GM23338 (cell line): ENCODE measurements at regions not wholly inside any gene's neighbourhood (a gene's known extent, or its start where the extent isn't known, plus 50 kb on each side); places are given as distances from the start of the nearest gene placed in this dataset.

Experiments
- ATAC-seq: fragments of 200-7000 bp; cut with Tn5 transposase; 3 replicates; pipeline ENCODE4 v1.9.1; 2020
- DNase-seq: peaks from one replicate; pipeline ENCODE4 v3.0.0-alpha.2; 2015; ENCODE audit warnings: low spot score
- H2AFZ ChIP-seq: fragments of 200-600 bp; sonication (generic); 2 replicates; pipeline ENCODE4 v1.8.0; 2016; ENCODE audit warnings: antibody characterized with exemption, mild to moderate bottlenecking, moderate library complexity
- H3F3A ChIP-seq: fragments of 200-600 bp; sonication (generic); replicated peaks from 2 replicates; pipeline ENCODE4 v1.8.0; 2017; ENCODE audit warnings: antibody characterized with exemption, mixed run types, low read depth
- H3K27ac ChIP-seq: fragments of 200-600 bp; sonication (generic); 2 replicates; pipeline ENCODE4 v1.6.1; 2016; ENCODE audit warnings: low read depth
- H3K27me3 ChIP-seq: fragments of 200-600 bp; sonication (generic); 2 replicates; pipeline ENCODE4 v1.8.0; 2016; ENCODE audit warnings: mild to moderate bottlenecking, mixed run types, moderate library complexity; ENCODE audit not compliant: insufficient read depth
- H3K36me3 ChIP-seq: fragments of 200-600 bp; sonication (generic); 2 replicates; pipeline ENCODE4 v1.8.0; 2016; ENCODE audit warnings: mild to moderate bottlenecking; ENCODE audit not compliant: insufficient read depth
- H3K4me1 ChIP-seq: fragments of 200-600 bp; sonication (generic); 2 replicates; pipeline ENCODE4 v1.8.0; 2016; ENCODE audit warnings: mild to moderate bottlenecking, moderate library complexity; ENCODE audit not compliant: insufficient read depth
- H3K4me2 ChIP-seq: fragments of 200-600 bp; sonication (generic); 2 replicates; pipeline ENCODE4 v1.7.1; 2017; ENCODE audit warnings: mixed run types
- H3K4me3 ChIP-seq: fragments of 200-600 bp; sonication (generic); 2 replicates; pipeline ENCODE4 v1.6.1; 2016; ENCODE audit warnings: mixed run types
- H3K79me2 ChIP-seq: fragments of 200-600 bp; sonication (generic); replicated peaks from 2 replicates; pipeline ENCODE4 v1.8.0; 2017; ENCODE audit warnings: mild to moderate bottlenecking; ENCODE audit not compliant: insufficient read depth
- H3K9me2 ChIP-seq: fragments of 200-600 bp; sonication (generic); 2 replicates; pipeline ENCODE4 v1.8.0; 2017; ENCODE audit not compliant: insufficient read depth
- H4K20me1 ChIP-seq: fragments of 200-600 bp; sonication (generic); replicated peaks from 2 replicates; pipeline ENCODE4 v1.8.0; 2017; ENCODE audit warnings: mild to moderate bottlenecking; ENCODE audit not compliant: insufficient read depth
- H3K27ac Mint-ChIP-seq: 2 replicates; pipeline ENCODE4 v1.8.0; 2020; ENCODE audit warnings: inconsistent platforms, mild to moderate bottlenecking, moderate library complexity, mixed read lengths
- H3K27me3 Mint-ChIP-seq: 3 replicates; pipeline ENCODE4 v1.8.0; 2022; ENCODE audit warnings: low read depth, mild to moderate bottlenecking, moderate library complexity, mixed read lengths, inconsistent platforms; ENCODE audit not compliant: insufficient read depth, poor library complexity
- H3K36me3 Mint-ChIP-seq: 3 replicates; pipeline ENCODE4 v1.8.0; 2021; ENCODE audit warnings: low read depth, mild to moderate bottlenecking, inconsistent platforms, moderate library complexity, mixed read lengths
- H3K4me1 Mint-ChIP-seq: 3 replicates; pipeline ENCODE4 v1.8.0; 2020; ENCODE audit warnings: mild to moderate bottlenecking, inconsistent platforms, mixed read lengths
- H3K4me3 Mint-ChIP-seq: 3 replicates; pipeline ENCODE4 v1.8.0; 2021; ENCODE audit warnings: moderate library complexity, mild to moderate bottlenecking, inconsistent platforms, mixed read lengths
- H3K9me3 Mint-ChIP-seq: 3 replicates; pipeline ENCODE4 v1.8.0; 2020; ENCODE audit warnings: moderate library complexity, mild to moderate bottlenecking, inconsistent platforms, mixed read lengths
- EZH2 ChIP-seq: fragments of 200-600 bp; sonication (generic); IDR thresholded peaks from one replicate; pipeline ENCODE4 v1.8.0; 2017; ENCODE audit warnings: antibody characterized with exemption, mild to moderate bottlenecking, low read depth; ENCODE audit not compliant: unreplicated experiment
- EZH2phosphoT487 ChIP-seq: fragments of 200-600 bp; sonication (generic); IDR thresholded peaks from one replicate; pipeline ENCODE4 v1.8.1; 2018; ENCODE audit warnings: antibody characterized with exemption; ENCODE audit not compliant: unreplicated experiment
- NANOG ChIP-seq: IDR thresholded peaks from 2 replicates; pipeline ENCODE4 v1.6.1; 2016; ENCODE audit warnings: antibody characterized with exemption, borderline replicate concordance
- POLR2AphosphoS5 ChIP-seq: IDR thresholded peaks from 2 replicates; pipeline ENCODE4 v1.6.1; 2016; ENCODE audit warnings: antibody characterized with exemption, low read depth
- REST ChIP-seq: IDR thresholded peaks from one replicate; pipeline ENCODE4 v1.6.1; 2018; ENCODE audit warnings: antibody characterized with exemption; ENCODE audit not compliant: unreplicated experiment
- STAT1 ChIP-seq: IDR thresholded peaks from one replicate; pipeline ENCODE4 v1.6.1; 2016; ENCODE audit warnings: antibody characterized with exemption; ENCODE audit not compliant: unreplicated experiment
- ZNF114 ChIP-seq: fragments of 250-450 bp; sonication (Bioruptor Pico); IDR thresholded peaks from 2 replicates; pipeline ENCODE4 v1.5.0; 2020; ENCODE audit warnings: mild to moderate bottlenecking, moderate library complexity
- ZNF331 ChIP-seq: fragments of 250-450 bp; sonication (Bioruptor Pico); IDR thresholded peaks from 2 replicates; pipeline ENCODE4 v1.5.0; 2020; ENCODE audit warnings: low read depth, mild to moderate bottlenecking, moderate library complexity
- TF ChIP-seq, protein P1 (sequence below): fragments of 250-450 bp; sonication (Bioruptor Pico); IDR thresholded peaks from 2 replicates; pipeline ENCODE4 v1.5.0; 2020; ENCODE audit warnings: mild to moderate bottlenecking, moderate library complexity
- TF ChIP-seq, protein P2 (sequence below): IDR thresholded peaks from 2 replicates; pipeline ENCODE4 v1.6.1; 2016; ENCODE audit warnings: antibody characterized with exemption

GRCh38 chr4:161237495-161237894, 926.3 kb downstream of the FSTL5 start:
- no peaks in the 10 kb centered on the region for H3K4me1 Mint-ChIP-seq
- no peak overlapping the region for H2AFZ ChIP-seq
- no peak overlapping the region for H3K27ac Mint-ChIP-seq
- H3F3A ChIP-seq, result no peaks in the 10 kb centered on the region
- no peaks in the 10 kb centered on the region for H3K27me3 ChIP-seq
- H3K4me3 Mint-ChIP-seq, result no peak overlapping the region
- TF ChIP-seq EZH2, result no peak
- TF ChIP-seq REST, result no peak
- TF ChIP-seq, protein P1, sequence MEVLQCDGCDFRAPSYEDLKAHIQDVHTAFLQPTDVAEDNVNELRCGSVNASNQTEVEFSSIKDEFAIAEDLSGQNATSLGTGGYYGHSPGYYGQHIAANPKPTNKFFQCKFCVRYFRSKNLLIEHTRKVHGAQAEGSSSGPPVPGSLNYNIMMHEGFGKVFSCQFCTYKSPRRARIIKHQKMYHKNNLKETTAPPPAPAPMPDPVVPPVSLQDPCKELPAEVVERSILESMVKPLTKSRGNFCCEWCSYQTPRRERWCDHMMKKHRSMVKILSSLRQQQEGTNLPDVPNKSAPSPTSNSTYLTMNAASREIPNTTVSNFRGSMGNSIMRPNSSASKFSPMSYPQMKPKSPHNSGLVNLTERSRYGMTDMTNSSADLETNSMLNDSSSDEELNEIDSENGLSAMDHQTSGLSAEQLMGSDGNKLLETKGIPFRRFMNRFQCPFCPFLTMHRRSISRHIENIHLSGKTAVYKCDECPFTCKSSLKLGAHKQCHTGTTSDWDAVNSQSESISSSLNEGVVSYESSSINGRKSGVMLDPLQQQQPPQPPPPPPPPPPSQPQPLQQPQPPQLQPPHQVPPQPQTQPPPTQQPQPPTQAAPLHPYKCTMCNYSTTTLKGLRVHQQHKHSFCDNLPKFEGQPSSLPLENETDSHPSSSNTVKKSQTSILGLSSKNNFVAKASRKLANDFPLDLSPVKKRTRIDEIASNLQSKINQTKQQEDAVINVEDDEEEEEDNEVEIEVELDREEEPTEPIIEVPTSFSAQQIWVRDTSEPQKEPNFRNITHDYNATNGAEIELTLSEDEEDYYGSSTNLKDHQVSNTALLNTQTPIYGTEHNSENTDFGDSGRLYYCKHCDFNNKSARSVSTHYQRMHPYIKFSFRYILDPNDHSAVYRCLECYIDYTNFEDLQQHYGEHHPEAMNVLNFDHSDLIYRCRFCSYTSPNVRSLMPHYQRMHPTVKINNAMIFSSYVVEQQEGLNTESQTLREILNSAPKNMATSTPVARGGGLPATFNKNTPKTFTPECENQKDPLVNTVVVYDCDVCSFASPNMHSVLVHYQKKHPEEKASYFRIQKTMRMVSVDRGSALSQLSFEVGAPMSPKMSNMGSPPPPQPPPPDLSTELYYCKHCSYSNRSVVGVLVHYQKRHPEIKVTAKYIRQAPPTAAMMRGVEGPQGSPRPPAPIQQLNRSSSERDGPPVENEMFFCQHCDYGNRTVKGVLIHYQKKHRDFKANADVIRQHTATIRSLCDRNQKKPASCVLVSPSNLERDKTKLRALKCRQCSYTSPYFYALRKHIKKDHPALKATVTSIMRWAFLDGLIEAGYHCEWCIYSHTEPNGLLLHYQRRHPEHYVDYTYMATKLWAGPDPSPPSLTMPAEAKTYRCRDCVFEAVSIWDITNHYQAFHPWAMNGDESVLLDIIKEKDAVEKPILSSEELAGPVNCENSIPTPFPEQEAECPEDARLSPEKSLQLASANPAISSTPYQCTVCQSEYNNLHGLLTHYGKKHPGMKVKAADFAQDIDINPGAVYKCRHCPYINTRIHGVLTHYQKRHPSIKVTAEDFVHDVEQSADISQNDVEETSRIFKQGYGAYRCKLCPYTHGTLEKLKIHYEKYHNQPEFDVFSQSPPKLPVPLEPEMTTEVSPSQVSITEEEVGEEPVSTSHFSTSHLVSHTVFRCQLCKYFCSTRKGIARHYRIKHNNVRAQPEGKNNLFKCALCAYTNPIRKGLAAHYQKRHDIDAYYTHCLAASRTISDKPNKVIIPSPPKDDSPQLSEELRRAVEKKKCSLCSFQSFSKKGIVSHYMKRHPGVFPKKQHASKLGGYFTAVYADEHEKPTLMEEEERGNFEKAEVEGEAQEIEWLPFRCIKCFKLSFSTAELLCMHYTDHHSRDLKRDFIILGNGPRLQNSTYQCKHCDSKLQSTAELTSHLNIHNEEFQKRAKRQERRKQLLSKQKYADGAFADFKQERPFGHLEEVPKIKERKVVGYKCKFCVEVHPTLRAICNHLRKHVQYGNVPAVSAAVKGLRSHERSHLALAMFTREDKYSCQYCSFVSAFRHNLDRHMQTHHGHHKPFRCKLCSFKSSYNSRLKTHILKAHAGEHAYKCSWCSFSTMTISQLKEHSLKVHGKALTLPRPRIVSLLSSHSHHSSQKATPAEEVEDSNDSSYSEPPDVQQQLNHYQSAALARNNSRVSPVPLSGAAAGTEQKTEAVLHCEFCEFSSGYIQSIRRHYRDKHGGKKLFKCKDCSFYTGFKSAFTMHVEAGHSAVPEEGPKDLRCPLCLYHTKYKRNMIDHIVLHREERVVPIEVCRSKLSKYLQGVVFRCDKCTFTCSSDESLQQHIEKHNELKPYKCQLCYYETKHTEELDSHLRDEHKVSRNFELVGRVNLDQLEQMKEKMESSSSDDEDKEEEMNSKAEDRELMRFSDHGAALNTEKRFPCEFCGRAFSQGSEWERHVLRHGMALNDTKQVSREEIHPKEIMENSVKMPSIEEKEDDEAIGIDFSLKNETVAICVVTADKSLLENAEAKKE, result no peak
- no peak for TF ChIP-seq ZNF114
- no peak for TF ChIP-seq NANOG
- TF ChIP-seq, protein P2, sequence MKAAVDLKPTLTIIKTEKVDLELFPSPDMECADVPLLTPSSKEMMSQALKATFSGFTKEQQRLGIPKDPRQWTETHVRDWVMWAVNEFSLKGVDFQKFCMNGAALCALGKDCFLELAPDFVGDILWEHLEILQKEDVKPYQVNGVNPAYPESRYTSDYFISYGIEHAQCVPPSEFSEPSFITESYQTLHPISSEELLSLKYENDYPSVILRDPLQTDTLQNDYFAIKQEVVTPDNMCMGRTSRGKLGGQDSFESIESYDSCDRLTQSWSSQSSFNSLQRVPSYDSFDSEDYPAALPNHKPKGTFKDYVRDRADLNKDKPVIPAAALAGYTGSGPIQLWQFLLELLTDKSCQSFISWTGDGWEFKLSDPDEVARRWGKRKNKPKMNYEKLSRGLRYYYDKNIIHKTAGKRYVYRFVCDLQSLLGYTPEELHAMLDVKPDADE, result no peak
- no peak for TF ChIP-seq STAT1
- TF ChIP-seq EZH2phosphoT487, result no peak
- TF ChIP-seq POLR2AphosphoS5, result no peak
- TF ChIP-seq ZNF331, result no peak
- DNase-seq (no peak), ATAC-seq (no peak)
- no peaks in the 10 kb centered on the region for H3K4me1 ChIP-seq
- H3K4me3 ChIP-seq, result no peak overlapping the region
- no peaks in the 10 kb centered on the region for H3K9me2 ChIP-seq
- no peaks in the 10 kb centered on the region for H3K9me3 Mint-ChIP-seq
- H4K20me1 ChIP-seq, result no peaks in the 10 kb centered on the region
- H3K36me3 ChIP-seq, result no peaks in the 10 kb centered on the region
- no peak overlapping the region for H3K4me2 ChIP-seq
- H3K79me2 ChIP-seq, result no peaks in the 10 kb centered on the region
- no peak overlapping the region for H3K27ac ChIP-seq
- H3K27me3 Mint-ChIP-seq, result no peaks in the 10 kb centered on the region
- no peaks in the 10 kb centered on the region for H3K36me3 Mint-ChIP-seq
